HG02938 (cell line): ENCODE measurements at regions not wholly inside any gene's neighbourhood (a gene's known extent, or its start where the extent isn't known, plus 50 kb on each side); places are given as distances from the start of the nearest gene placed in this dataset.

Experiments
- ATAC-seq: cut with Tn5 transposase; IDR thresholded peaks from one replicate; pipeline ENCODE4 v1.9.1; 2021; ENCODE audit warnings: mild to moderate bottlenecking, moderate library complexity; ENCODE audit not compliant: unreplicated experiment

DNA sequence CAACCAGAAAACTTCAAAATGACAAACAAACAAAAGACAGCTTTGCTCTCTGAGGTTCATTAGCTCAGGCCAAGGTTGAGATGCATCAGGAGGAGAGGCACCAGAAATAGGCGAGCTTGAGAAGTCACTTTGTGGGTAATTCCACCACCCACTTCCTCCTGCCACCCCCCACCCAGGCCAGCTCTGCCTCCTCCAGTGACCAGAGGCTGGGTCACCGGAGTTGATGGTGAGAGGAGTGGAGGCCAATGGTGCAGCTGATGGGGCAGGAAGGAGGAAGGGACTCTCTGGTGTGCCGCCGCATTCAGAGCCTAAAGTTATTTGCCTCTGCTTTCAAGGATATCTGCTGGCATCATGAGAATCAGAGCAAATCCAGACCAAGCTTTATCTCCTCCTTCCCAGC lies 73.8 kb upstream of the ASTN2 start:
- ATAC-seq: no peak

DNA sequence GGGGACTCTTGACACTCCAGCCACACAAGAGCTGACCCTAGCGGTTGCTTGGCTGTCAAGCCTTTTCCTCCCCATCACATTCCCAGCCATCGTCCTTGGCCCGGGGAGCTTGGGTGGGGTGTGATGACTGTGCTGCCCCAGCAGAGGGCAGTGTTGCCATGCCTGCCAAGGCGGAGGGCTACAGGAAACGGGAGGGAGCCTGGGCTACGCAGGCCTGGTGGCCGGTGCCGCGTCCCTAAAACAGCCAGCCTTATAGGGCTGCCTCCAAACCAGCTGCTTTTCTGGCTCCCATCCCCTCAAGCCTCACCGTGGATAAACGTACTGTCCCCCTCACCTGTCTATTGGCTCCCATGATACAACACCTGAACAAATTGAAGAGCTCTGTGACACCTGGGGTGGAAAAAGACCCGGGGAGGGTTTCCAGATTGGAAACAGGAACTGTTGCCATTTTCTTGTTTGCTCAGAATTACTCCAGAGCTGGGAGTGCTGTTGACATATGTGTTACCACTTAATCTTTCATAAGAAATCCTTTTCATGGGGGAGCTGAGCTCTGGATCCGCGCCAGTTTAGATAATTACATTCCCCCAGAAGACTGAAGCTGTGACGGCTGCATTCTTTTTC lies 72.8 kb upstream of the ASTN2 start:
- ATAC-seq: peak; percentile 91

DNA sequence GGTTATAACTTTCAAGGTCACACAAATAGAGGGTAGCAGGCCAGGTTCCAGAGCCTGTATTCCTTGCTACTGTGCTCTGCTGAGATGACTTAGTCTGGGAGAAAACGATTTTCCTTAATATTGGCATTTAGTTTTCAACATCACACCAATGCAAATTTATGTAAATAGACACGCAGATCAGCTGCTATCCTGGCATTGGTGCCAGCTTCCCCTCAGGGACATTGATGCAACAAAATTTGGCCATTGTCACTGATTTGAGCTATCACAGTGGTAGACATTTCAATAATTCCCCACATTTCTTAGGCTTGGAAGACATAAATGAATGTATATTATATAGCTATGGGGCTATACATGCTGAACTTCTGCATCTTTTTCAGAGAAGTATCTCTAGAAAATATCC lies 71.6 kb upstream of the ASTN2 start:
- no peak for ATAC-seq

DNA sequence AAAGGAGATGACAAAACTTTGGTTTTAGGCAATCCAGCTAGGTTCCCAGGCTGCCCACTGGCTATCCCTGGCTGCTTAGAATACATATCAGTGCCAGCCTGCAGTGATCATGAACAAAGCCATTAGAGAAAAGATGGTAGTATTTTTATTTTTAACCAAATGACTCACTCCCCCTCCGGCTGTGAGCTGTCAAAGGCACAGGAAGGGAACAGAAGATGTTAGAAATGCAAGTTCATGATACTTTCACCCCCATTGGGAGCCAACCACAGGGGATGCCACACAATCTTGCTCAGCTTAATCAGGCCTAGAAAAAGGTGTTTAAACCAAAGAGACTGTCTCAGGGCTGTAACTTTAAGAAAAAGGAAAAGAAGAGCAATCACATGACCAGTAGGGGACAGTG lies 70.3 kb upstream of the ASTN2 start:
- ATAC-seq: no peak

DNA sequence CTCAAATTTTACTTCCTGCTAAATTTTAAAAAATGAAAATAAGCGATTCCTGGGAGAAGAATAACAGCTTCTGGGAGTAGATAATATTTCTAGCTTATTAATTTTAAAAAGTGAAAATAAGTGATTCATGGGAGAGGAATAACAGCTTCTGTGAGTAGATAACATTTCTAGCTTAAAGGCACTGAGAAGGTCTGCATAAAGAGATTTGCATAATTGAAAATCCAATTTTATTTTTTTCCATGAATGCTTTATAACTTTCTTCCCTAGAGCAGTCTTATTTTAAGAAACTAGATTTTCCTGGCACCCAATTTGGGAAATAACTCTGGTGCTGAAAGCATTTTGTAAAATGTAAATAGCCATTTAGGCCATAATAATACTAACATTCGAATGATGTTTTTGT lies 65.9 kb upstream of the ASTN2 start:
- no peak for ATAC-seq

DNA sequence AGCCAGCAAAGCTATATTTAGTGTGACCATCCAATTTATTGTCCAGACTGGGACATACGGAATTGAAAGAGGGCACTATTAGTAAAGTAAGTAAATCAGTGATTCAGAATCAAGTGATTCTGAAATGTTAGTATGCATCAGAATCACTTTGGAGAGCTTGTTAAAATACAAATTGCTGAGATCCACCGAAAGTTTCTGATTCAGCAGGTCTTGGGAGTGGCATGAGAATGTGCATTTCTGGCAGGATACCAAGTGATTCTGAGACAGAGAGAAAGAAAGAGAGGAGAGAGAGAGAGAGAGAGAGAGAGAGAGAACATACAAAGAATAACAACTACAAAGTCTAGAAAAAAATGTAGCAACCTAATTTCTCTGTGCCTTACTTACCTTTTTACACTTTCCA lies 65.4 kb upstream of the ASTN2 start:
- no peak for ATAC-seq

DNA sequence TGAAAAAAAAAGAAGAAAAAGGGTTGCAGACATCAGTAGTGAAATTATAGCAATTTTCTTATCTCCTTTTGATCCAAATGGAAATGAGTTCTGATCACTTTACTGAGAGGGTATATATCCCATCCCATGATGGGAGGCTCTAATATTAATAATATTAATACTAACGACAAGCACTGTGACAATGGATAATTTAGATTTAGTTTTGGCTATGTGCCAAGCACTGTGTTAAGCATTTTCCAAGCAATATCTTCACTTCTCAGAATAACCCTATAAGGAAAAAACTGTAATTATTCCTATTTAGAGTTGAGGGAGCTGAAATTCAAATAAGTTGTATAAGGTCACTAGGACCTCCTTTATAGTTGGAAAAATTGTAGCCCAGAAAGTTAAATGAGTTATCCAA lies 58.4 kb upstream of the ASTN2 start:
- ATAC-seq: no peak

DNA sequence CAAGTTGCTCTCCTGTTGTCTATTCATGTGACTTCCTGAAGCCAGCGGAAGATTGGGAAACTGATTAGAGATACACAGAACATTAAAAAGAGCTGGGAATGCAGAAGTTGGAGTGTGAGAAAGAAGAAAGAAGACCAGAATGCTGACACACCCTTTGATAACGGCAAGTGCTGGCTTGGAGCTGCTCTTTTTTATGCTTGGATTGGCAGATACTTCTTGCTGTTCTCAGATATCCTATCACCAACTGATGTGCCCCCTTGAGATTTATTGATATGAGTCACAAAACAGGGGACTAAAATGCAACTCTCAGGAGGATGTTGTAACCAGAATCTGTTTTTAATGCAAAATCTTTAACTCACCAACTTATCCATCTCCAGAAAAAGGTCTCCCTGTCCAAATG lies 56.0 kb upstream of the ASTN2 start:
- no peak for ATAC-seq

DNA sequence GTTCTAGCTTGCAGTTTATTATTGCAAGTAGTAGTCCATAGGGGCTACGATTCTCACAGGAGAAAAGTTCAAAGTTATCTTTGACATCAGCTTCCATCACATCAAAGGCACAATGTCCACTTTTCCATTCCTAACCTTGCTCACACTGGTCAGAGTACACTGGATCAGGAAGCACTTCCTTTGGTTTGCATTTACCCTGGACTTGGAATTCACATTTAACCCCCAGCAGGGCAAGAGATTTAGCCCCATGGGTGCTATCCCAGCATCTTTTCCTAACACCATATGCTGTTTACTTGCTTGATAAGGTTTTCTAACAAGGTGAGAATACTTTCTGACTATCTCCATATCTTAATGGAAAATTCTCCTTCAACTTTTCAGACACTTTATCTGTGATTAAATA lies 55.6 kb upstream of the ASTN2 start:
- ATAC-seq: no peak

DNA sequence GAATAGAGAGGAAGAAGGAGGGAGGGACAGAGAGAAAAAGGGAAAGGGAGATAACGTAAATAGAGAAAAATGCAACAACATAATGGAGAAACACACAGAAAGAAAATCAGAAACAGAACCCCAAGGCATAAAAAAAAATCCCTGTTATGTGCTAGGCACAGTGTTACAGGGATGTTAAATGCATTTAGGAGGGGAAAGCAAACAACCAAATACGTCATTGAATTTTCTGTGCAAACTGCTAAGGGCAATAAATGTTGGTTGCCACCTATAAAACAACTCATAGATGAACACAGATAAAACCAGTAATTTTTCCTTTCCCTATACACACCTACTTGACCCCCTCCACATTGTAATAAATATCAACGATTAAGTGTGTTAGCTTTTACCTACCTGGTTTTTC lies 51.3 kb upstream of the ASTN2 start:
- no peak for ATAC-seq

DNA sequence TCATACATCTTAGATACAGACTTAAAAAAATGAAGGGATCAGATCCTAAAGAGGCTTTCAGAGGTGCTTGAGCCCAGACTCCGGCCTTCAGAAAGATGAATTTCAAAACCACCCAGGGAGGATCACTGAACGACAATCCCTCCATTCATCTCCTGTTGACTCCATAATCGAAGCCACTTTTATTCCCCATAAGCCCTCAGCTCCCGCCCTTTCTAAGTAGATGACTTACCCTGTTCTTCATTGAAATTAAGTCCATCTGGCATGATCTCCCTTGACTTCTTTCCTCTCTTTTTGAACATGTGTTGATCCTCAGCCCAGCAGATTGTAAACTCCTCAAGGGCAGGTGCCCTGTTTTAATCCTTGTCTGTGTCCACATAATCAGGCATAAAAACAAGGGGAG lies 50.8 kb upstream of the ASTN2 start:
- no peak for ATAC-seq

DNA sequence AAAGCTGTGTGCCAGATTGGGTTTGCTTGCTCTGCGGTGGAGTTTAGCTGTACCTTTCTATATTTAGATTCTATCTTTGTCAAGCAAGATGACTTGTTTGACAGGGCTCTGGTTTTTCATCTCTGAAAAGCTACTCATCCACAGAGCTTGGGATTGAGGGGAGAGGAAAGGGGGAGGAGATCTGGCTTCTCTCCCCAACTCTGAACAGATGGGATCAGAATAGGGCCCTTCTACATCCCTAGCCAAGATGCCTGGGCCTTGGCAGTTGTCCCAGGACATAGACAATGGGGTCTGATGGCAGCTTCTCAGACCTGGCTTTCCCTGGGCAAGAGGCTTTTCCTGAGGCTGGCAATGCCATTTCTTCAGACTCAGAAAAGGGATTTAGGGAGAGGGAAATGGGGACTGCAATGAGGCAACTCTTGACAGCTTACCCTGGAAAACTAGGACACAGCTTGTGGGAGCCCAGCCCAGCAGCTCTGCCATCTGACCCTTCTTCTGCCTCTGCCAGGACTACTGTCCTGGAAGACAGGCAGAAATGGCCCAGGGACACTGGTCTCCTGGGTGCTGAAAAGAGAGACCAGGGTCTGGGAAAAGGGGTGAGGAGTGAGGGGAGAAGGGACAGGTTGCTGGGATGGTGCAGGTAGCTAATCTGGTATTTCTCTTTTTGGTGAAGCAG lies 50.2 kb upstream of the ASTN2 start:
- ATAC-seq: no peak
